ENCODE measurements at regions not wholly inside any gene's neighbourhood (a gene's known extent, or its start where the extent isn't known, plus 50 kb on each side); places are given as distances from the start of the nearest gene placed in this dataset.
"Not testable (repeated sequence)": the region's sequence is repeated elsewhere in the genome, so short reads cannot be mapped to it uniquely, and the experiment has no call there.

DNA sequence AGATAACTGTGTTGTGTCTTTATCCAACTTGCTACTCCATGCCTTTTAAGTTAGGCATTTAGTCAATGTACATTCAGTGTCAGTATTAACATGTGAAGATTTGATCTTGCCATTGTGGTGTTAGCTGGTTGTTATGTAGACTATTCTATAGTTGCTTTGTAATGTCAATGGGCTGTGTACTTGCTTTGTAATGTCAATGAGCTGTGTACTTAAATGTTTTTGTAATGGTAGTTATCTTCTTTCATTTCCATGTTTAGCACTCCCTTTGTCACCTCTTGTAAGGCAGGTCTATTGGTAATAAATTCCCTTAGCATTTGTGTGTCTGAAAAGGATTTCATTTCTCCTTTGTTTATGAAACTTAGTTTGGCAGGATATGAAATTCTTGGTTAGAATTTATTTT lies 53.4 kb downstream of the MC4R start:
- no peak for DNase-seq (ENCODE audit: low read depth in 3 of 3, low spot score in 1 of 3)

DNA sequence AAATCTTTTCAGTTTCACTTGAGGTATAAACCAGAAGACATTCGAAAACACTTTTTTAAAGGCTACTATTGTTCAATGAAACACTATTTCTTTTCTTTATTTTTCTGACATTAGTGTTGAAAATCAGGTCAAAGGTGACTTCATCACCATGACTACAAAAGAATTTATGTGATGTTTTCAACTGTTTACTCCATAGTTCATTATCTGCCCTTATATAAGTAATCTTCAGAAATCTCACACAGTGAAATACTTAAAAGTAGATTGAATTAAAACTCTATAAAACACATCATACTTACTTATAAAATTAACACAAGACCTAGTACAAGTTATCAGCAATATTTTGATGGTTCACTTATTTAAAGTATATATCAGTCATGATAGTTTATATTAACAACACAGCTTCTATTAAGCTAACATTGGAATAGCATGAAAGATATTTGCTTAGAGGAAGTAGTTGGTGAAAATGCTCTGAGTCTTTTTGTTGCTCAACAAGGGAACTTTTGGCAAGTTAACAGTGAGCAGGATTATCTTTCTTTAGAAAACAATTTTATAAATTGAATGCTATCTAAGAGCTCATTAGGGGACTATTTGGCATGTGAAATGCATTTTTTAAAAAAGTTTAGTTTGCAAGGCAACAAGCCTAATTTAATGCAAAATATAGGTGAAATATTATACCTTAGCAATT lies 60.8 kb downstream of the MC4R start:
- DNase-seq (ENCODE audit: low read depth in 3 of 3, low spot score in 1 of 3): no peak

GRCh38 chr18:60295674-60296073 lies 76.9 kb downstream of the MC4R start:
- DNase-seq (ENCODE audit: low read depth in 3 of 3, low spot score in 1 of 3): no peak

DNA sequence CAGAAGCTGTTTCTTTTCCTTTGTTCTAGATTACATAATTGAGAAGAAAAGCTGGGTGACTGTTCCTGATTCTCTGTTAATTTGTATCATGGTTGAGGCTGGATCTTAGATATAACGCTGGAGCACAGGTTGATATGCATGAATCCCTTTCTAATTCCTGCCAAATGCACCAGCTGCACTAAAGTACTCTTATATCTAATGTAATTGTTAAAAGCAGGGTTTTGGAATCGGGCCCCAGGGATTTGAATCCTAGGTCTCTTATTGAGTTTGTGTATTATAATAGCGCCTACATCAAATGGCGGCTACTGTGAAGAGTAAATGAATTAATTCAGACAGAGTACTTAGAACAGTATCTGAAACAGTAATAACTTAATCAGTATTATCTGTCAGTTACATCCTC lies 80.4 kb downstream of the MC4R start:
- no peak for DNase-seq (ENCODE audit: low read depth in 3 of 3, low spot score in 1 of 3)

DNA sequence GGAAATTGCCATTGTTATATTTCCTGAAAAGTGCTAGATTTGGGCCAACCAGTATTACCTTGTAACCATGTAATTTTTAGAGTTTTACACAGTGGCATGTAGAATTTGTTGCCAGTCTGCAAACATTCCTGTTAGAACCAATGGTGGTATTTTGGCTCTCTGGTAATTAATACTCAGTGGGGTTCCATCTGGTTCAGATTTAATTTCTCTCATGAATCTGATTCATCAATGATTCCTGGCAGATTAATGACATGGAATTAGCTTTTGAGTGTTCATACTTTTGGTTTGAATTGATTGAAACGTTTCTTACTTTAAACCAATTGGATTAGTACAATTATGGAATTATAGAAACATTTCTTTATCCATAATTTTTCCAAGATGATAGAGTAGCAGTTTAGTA lies 93.2 kb downstream of the MC4R start:
- DNase-seq (ENCODE audit: low read depth in 3 of 3, low spot score in 1 of 3): no peak

DNA sequence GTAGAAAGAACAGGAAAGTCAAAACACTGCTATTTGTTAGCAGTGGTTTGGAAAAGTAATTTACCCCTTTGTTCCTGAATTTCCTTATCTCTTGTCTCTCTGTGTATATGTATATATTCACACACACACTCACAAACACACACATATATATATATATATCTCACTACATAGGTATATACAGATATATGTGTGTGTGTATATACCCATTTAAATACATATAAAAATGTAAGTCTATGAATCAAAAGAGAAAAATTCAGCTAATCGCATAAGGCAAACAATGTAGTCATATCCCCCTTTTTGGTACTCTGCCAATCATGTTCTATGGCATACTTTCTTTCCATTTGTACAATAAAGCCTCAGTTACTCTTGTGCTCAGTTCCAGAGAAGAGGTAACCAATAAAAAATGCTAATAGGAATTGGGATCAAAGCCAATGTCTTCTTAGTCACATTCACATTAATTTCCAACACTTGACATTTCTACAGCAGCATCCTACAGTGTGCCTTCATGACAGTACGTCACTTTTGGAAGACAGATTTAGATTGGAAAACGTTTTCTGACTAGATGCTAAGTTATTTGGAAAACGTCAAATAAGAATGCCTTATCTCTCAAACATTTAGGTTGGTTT lies 94.6 kb downstream of the MC4R start:
- DNase-seq (ENCODE audit: low read depth in 3 of 3, low spot score in 1 of 3): no peak

GRCh38 chr18:60267391-60268058 lies 105.0 kb downstream of the MC4R start:
- no peak for DNase-seq (ENCODE audit: low read depth in 3 of 3, low spot score in 1 of 3)

- DNase-seq (ENCODE audit: low read depth in 3 of 3, low spot score in 1 of 3): no peak
Measured at GRCh38 chr18:60266558-60266957, 106.0 kb downstream of the MC4R start.

- DNase-seq (ENCODE audit: low read depth in 3 of 3, low spot score in 1 of 3): no peak
Measured at GRCh38 chr18:60259052-60259681, 113.4 kb downstream of the MC4R start.

DNA sequence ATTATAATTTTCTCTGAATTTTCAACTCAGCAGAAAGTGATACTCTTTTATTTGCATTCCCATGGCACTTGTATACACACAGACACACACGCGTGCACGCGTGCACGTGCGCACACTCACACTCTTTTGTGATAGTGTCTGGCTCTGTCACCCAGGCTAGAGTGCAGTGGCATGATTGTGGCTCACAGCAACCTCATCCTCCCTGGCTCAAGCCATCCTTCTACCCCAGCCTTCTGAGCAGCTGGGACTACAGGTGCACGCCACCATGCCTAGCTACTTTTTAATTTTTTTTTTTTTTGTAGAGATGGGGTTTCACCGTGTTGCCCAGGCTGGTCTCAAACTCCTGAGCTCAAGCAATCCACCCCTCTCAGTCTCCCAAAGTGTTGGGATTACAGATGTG lies 123.2 kb downstream of the MC4R start:
- DNase-seq (ENCODE audit: low read depth in 3 of 3, low spot score in 1 of 3): no peak

DNA sequence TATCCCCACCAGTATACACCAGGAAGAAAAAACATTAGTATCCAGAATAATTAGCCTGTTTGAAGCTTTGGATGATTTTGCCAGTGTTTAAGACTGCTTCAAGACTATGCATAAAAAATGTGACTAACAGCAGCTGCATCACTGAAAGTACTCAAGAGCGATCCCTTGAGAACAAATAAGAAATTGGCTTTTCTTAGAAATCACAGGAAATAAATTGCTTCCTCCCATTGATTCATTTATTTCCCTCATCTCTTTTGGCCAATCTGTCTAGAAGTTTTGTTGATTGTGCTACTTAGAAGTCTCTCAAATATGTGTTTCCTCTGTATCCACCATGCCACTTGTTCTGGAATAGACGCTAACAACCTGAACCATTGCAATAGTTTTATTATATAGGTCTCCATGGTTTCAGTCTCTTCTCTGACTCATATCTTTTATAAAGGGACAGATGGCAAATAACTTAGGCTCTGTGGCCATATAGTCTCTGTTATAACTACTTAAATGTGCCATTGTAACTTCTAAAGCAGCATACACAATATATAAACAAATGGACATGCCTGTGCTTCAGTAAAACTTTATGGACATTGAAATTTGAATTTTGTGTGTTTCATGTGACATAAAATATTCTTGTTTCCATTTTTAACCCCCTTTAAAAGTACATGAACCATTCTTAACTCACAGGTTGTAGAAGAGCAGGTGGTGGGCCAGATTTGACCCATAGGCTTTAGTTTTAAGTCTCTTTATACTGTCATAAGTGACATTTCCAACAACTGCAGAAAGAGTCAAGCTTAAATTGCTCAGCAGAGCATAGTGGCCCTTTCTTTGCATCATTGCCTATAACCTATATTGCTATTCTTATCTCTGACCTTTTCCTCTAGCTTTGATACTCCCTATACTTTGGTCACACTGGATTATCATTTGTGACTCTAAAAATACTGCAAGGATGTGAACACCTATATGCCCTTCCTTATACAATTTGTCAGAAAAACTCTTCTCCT lies 123.9 kb downstream of the MC4R start:
- DNase-seq (ENCODE audit: low read depth in 3 of 3, low spot score in 1 of 3): no peak

DNA sequence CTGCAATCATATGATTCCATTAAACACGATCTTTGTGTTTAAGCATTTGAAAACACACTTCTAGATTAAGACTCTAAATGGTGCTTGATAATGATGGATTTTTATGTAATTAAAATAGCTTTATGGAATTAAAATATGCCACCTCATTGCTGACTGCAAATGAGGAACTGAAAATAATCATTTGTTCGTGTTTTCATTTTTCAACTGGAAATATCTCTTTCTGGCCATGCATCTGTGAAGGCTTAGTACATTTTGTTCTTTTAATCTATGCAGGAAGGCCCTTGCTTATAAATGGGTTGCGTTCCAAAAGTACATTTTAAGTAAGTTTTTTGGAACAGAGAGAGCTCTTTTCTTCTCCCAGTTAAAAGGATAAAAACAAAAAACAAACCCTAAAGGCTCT lies 125.5 kb downstream of the MC4R start:
- no peak for DNase-seq (ENCODE audit: low read depth in 3 of 3, low spot score in 1 of 3)

DNA sequence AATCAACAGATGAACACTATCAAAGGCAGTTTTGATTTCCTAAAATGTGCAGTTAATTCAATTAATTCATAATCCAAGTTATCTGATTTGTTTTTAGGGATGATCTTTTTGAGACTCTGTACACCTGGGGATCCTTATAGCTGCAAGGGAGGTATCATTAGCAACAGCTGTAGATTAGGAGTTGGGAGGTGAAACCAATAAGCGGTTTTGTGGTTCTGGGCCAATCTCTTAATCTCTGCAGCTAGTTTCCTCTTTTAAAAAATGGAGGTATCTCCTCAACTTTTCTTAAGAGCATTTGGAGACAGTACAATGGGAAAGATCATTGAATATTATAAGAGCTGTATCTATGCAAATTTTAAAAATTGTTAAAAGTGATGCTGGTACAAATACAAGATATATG lies 126.0 kb downstream of the MC4R start:
- DNase-seq (ENCODE audit: low read depth in 3 of 3, low spot score in 1 of 3): no peak

DNA sequence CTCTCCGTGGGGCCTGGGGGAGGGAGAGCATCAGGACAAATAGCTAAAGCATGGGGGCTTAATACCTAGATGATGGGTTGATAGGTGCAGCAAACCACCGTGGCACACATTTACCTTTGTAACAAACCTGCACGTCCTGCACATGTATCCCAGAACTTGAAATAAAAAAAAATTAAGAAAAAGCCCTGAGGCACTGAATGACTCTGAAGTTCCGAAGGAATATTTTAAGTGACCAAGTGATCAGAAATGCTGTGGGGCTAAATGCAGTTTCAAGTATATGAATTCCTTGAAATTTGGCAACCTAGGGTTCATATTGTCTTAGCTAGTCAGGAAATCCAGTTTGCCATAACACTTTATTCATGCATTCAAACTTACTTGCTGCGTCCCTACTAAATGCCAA lies 127.5 kb downstream of the MC4R start:
- DNase-seq (ENCODE audit: low read depth in 3 of 3, low spot score in 1 of 3): no peak

GRCh38 chr18:60239024-60239710 lies 133.4 kb downstream of the MC4R start:
- not testable (repeated sequence) for DNase-seq (ENCODE audit: low read depth in 3 of 3, low spot score in 1 of 3)

DNA sequence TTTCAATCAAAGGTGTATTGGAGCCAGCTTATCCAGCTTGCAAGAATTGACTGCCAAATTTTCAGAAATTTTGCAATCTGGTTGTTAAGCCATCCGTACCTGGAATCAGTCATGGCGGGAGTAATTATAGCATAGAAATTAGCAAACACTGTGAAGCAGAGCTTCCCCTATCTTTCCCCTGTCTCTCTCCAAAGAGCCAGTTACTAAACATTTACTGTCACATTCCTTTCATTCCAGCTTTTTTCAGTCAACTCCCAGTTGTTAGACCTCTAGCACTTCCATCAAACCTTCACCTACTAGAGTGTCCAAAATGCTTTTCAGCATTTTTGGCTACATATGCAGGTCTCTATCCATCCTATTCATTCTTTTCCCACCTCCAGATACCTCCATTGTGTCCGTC lies 137.4 kb downstream of the MC4R start:
- DNase-seq (ENCODE audit: low read depth in 3 of 3, low spot score in 1 of 3): no peak

GRCh38 chr18:60232541-60232940 lies 140.0 kb downstream of the MC4R start:
- DNase-seq (ENCODE audit: low read depth in 3 of 3, low spot score in 1 of 3): no peak

- DNase-seq (ENCODE audit: low read depth in 3 of 3, low spot score in 1 of 3): no peak
Measured at GRCh38 chr18:60228609-60229595, 143.7 kb downstream of the MC4R start.

GRCh38 chr18:60215432-60215831 lies 157.1 kb downstream of the MC4R start:
- no peak for DNase-seq (ENCODE audit: low read depth in 3 of 3, low spot score in 1 of 3)
